HFFc6 (cell line): ENCODE measurements at regions not wholly inside any gene's neighbourhood (a gene's known extent, or its start where the extent isn't known, plus 50 kb on each side); places are given as distances from the start of the nearest gene placed in this dataset.

Experiments
- DNase-seq: peaks from one replicate; pipeline ENCODE4 v3.0.0-alpha.2; 2018
- H3K27ac Mint-ChIP-seq: 2 replicates; pipeline ENCODE4 v1.8.0; 2020; ENCODE audit warnings: mild to moderate bottlenecking, mixed read lengths
- H3K27me3 Mint-ChIP-seq: 2 replicates; pipeline ENCODE4 v1.8.0; 2021; ENCODE audit warnings: mild to moderate bottlenecking, moderate library complexity, mixed read lengths; ENCODE audit not compliant: insufficient read depth
- H3K36me3 Mint-ChIP-seq: 2 replicates; pipeline ENCODE4 v1.8.0; 2021; ENCODE audit warnings: low read depth, mixed read lengths
- H3K4me1 Mint-ChIP-seq: 2 replicates; pipeline ENCODE4 v1.8.0; 2020; ENCODE audit warnings: low read depth, mixed read lengths
- H3K4me3 Mint-ChIP-seq: 2 replicates; pipeline ENCODE4 v1.8.0; 2020; ENCODE audit warnings: mild to moderate bottlenecking, moderate library complexity, mixed read lengths
- H3K9me3 Mint-ChIP-seq: 2 replicates; pipeline ENCODE4 v1.8.0; 2020; ENCODE audit warnings: mild to moderate bottlenecking, mixed read lengths
- TF ChIP-seq, protein P1 (sequence below): fragments of 200-600 bp; sonication (generic); IDR thresholded peaks from 2 replicates; pipeline ENCODE4 v1.5.0; 2021; ENCODE audit warnings: antibody characterized with exemption, mild to moderate bottlenecking

DNA sequence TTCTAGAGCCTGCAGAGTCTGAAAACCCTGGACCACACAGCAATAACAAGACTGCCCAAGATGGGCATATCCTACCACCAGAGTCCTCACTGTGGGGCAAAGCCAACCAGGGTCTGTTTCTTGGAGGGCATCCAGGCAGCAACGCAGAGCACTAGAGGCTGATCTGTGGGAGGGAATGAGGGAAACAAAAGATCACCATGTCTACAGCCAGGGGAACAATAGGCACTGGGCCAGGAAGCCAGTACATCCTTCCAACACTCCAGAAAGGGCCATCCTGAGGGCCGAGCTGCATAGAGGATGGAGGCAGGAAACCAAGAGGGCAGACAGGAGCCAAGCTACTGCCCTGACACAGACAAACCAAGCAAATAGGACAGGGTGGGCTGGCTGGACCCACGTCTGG, 416.1 kb upstream of the IRX4 start:
- H3K9me3 Mint-ChIP-seq = peaks cover 53% of the 10 kb centered on the region
- H3K36me3 Mint-ChIP-seq = no peaks in the 10 kb centered on the region
- TF ChIP-seq, protein P1, sequence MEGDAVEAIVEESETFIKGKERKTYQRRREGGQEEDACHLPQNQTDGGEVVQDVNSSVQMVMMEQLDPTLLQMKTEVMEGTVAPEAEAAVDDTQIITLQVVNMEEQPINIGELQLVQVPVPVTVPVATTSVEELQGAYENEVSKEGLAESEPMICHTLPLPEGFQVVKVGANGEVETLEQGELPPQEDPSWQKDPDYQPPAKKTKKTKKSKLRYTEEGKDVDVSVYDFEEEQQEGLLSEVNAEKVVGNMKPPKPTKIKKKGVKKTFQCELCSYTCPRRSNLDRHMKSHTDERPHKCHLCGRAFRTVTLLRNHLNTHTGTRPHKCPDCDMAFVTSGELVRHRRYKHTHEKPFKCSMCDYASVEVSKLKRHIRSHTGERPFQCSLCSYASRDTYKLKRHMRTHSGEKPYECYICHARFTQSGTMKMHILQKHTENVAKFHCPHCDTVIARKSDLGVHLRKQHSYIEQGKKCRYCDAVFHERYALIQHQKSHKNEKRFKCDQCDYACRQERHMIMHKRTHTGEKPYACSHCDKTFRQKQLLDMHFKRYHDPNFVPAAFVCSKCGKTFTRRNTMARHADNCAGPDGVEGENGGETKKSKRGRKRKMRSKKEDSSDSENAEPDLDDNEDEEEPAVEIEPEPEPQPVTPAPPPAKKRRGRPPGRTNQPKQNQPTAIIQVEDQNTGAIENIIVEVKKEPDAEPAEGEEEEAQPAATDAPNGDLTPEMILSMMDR = no peak
- H3K4me3 Mint-ChIP-seq = no peak overlapping the region
- H3K27me3 Mint-ChIP-seq = no peaks in the 10 kb centered on the region; the same call in 1 of the 2 replicates
- DNase-seq = no peak
- H3K4me1 Mint-ChIP-seq = no peaks in the 10 kb centered on the region
- no peak overlapping the region for H3K27ac Mint-ChIP-seq

DNA sequence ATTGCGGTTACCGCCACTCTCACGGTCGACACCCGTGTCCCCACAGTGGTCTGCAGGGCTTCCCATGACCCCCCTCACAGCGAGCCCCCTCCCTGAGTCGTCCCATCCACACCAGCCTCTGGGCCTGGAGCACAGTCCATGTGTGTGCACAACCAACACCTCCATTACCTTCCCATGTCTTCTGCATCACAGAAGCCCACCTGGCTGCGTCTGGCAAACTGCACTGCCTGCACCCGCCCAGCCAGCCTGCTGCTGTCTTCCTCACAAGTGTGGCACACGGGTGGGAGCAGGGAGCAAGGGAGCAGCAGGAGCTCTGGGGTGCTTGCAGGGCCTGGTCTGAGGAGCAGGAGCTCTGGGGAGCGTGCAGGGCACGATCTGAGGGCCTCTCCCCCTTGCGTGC, 415.3 kb upstream of the IRX4 start:
- Mint-ChIP-seq H3K4me3 (no peak overlapping the region), H3K9me3 (peaks cover 57% of the 10 kb centered on the region), H3K27ac (no peak overlapping the region), H3K36me3 (no peaks in the 10 kb centered on the region), H3K4me1 (no peaks in the 10 kb centered on the region), H3K27me3 (no peaks in the 10 kb centered on the region; the same call in 1 of the 2 replicates)
- no peak for DNase-seq
- TF ChIP-seq, protein P1 = no peak

DNA sequence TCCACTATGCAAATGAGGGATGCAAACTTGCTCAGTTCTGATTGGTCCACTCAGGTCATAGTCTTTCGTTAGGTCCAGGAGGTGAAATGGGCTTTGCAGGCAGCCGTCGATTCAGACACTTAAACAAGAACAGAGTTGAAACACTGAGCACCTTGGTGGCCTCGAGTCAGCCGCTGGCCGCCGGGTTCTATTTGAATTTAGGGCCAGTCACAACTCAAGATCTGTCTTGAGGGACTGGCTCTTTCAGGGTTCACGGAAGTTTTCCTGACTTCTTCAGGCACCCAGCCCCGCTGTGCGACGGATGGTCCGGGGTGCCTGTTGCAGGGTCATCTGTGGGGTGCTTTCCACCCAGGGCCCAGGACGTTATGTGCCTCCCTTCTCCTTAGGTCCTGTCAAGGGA, 412.8 kb upstream of the IRX4 start:
- peaks cover 55% of the 10 kb centered on the region for H3K9me3 Mint-ChIP-seq
- no peaks in the 10 kb centered on the region; the same call in 1 of the 2 replicates for H3K27me3 Mint-ChIP-seq
- no peak for DNase-seq
- H3K27ac Mint-ChIP-seq = no peak overlapping the region
- H3K36me3 Mint-ChIP-seq = no peaks in the 10 kb centered on the region
- TF ChIP-seq, protein P1 = no peak
- no peak overlapping the region for H3K4me3 Mint-ChIP-seq
- H3K4me1 Mint-ChIP-seq = no peaks in the 10 kb centered on the region

DNA sequence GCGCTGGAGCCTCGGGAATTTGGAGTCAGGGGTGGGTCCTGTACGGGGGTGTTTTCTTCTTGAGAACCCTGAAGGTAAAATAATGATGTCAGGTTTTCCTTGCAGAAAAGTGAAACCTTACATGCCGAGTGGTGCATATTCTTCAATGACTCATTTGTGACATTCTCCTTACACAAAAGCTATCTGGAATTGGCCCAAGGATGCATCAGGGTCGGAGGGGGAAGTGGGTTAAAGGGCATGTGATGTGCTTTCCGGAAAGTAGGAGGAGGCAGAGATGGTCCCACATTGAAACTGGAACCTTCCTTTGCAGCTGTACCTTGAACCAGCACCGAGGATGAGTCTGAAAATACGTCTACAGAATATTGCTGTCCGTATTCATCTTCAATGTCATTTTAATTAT, 411.2 kb upstream of the IRX4 start:
- H3K9me3 Mint-ChIP-seq = peaks cover 51% of the 10 kb centered on the region
- no peak for DNase-seq
- H3K4me3 Mint-ChIP-seq = no peak overlapping the region
- no peaks in the 10 kb centered on the region; the same call in 1 of the 2 replicates for H3K27me3 Mint-ChIP-seq
- TF ChIP-seq, protein P1 = no peak
- H3K36me3 Mint-ChIP-seq = no peaks in the 10 kb centered on the region
- H3K4me1 Mint-ChIP-seq = no peaks in the 10 kb centered on the region
- H3K27ac Mint-ChIP-seq = no peak overlapping the region

DNA sequence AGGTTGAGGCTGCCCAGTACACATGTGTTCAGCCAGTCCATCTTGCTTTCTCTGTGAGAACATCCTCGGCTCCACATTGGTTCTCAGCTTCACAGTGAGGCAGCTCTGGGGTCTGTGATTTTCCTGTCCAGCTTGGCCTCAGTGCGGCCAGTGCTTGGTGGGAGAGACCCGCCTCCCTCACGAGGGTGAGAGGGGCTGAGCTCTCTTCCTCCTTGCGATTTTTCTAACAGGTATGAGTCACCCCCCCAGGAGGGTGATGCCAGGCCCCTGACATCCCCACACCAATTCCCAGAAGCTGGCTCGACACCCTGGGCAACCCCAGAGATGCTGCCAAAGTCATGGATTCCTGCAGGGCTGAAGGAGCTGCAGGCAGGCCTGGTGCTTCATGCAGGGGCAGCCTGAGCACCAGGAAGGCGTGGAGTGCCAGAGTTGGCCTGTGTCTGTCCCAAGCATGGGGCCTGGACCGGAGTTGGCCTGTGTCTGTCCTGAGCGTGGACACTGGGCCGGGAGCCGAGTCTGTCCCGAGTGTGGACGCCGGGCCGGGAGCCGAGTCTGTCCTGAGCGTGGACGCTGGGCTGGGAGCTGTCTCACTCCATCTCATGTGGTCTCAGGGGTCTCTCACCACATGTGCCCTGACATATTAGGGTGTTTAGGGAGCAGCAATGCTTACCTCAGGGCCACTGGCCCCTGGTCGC, 408.6 kb upstream of the IRX4 start:
- Mint-ChIP-seq H3K9me3 (peaks cover 40% of the 10 kb centered on the region), H3K4me3 (no peak overlapping the region), H3K4me1 (no peaks in the 10 kb centered on the region), H3K27me3 (no peaks in the 10 kb centered on the region), H3K27ac (no peak overlapping the region), H3K36me3 (no peaks in the 10 kb centered on the region)
- DNase-seq = no peak
- TF ChIP-seq, protein P1 = no peak
